ENCODE measurements at regions not wholly inside any gene's neighbourhood (a gene's known extent, or its start where the extent isn't known, plus 50 kb on each side); places are given as distances from the start of the nearest gene placed in this dataset.
"Not testable (repeated sequence)": the region's sequence is repeated elsewhere in the genome, so short reads cannot be mapped to it uniquely, and the experiment has no call there.

DNA sequence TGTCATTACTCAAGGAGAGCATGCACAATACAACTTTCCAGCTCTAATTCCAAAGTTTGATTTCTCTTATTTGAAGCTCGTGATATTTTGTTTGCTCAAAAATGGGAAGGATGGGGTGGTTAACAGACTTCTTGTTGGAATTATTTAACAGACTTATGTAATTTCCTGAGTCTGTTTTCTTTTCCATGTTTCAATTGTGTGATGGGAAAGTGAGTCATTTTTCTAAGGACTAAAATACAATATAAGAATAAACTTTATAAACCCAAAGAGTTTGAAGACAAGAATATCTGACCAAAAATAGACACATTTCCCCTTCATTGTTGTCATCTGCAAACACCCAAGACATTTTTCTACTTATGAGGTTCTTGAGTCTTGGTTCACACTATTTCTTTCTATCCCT, 211.8 kb upstream of the SLITRK5 start:
- H3K27me3 Mint-ChIP-seq = no peaks in the 10 kb centered on the region
- no peak for DNase-seq
- no peak overlapping the region for H3K4me3 Mint-ChIP-seq
- no peaks in the 10 kb centered on the region for H3K36me3 Mint-ChIP-seq
- ChIA-PET POLR2A (no interaction called here), CTCF (no interaction called here)
- H3K27ac Mint-ChIP-seq = no peak overlapping the region
- intact Hi-C loops (cut with micrococcal nuclease) = no loop called here
- no peaks in the 10 kb centered on the region for H3K4me1 Mint-ChIP-seq (ENCODE audit: low read depth)
- H3K9me3 Mint-ChIP-seq = peaks cover 13% of the 10 kb centered on the region

DNA sequence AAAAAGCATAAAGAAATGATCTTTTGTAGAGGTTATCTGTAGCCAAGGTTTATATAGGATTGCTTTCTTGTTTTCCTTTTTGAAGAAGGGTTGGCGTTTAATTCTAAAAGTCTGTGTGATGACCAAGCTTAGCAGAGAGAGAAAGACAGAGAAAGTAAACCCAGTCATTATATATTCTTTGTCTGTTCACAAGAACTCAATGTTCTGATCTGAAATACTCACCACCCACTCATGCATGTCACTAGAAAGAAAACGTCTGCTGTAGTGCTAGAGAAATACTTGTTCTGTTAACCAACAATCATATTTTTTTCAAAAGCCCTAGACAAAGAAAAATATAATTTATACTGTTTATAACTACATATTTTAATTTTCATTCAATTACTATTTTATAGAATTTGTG, 173.7 kb upstream of the SLITRK5 start:
- no peaks in the 10 kb centered on the region for H3K27me3 Mint-ChIP-seq
- no peak overlapping the region for H3K4me3 Mint-ChIP-seq
- ChIA-PET POLR2A (no interaction called here), CTCF (no interaction called here)
- no peaks in the 10 kb centered on the region for H3K36me3 Mint-ChIP-seq
- DNase-seq = no peak
- no peaks in the 10 kb centered on the region for H3K4me1 Mint-ChIP-seq (ENCODE audit: low read depth)
- H3K27ac Mint-ChIP-seq = no peak overlapping the region
- H3K9me3 Mint-ChIP-seq = peaks cover 14% of the 10 kb centered on the region
- intact Hi-C loops (cut with micrococcal nuclease) = no loop called here

DNA sequence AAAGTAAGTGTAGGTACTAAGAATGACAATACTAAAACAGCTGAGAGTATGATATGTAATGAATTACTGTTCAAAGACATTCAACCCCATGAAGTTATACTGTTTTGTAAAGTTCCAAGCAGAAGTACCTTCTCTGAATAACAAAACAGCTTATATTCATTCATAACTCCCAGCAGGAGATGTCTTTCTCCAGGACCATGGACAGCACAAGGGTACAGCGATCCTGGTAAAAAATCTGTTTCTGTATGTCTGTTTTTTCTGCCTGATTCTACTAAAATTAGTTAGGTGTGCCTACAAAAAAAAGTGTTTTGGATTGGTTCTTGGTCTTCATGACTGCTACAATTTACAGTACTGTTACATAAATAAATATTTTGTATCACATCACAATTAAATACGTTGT, 172.5 kb upstream of the SLITRK5 start:
- Mint-ChIP-seq H3K4me1 (ENCODE audit: low read depth) (no peaks in the 10 kb centered on the region), H3K27me3 (no peaks in the 10 kb centered on the region), H3K9me3 (peaks cover 14% of the 10 kb centered on the region), H3K27ac (no peak overlapping the region), H3K4me3 (no peak overlapping the region), H3K36me3 (no peaks in the 10 kb centered on the region)
- intact Hi-C loops (cut with micrococcal nuclease) = no loop called here
- POLR2A ChIA-PET = no interaction called here
- DNase-seq = no peak
- CTCF ChIA-PET = no interaction called here

DNA sequence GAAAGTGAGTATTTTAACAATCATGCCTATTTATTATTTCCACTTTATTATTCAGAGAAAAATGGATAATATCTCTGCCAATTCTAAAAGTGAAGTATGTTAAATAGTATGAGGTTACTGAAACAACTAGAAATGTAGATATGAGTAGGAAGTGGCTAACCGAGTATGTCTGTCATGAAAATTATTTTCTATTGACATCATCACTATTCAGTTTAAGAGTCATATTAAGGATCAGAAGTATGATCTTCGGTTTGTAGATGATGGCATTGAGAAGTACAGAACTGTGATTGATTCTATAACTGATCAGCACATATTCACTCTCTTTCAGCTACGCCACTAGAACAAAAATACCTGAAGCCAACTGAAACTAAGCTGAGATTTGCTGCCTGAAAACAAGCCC, 146.4 kb upstream of the SLITRK5 start:
- H3K4me3 Mint-ChIP-seq = no peak overlapping the region
- POLR2A ChIA-PET = no interaction called here
- intact Hi-C loops (cut with micrococcal nuclease) = no loop called here
- DNase-seq = no peak
- H3K9me3 Mint-ChIP-seq = peaks cover 10% of the 10 kb centered on the region
- H3K36me3 Mint-ChIP-seq = no peaks in the 10 kb centered on the region
- H3K27me3 Mint-ChIP-seq = no peaks in the 10 kb centered on the region
- H3K27ac Mint-ChIP-seq = no peak overlapping the region
- CTCF ChIA-PET = no interaction called here
- H3K4me1 Mint-ChIP-seq (ENCODE audit: low read depth) = no peaks in the 10 kb centered on the region

DNA sequence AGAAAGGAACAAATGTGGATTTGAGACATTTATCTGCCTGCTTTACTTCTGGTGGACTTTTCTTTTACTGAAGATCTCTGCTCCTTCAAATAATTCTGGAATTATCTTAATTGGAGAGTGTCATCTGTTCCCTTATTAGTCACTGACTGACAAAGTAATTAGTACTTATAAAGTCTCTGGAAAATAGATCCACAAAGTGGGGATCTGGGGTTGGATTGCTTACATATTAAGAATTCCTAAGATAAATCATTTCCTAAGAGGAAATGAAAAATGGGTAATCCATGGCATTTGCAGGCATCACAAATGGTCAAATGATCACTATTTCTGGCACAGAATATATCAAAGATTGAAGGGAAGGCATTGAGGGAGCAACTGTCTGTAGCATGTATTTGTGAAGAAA, 137.4 kb upstream of the SLITRK5 start:
- CTCF ChIA-PET = no interaction called here

DNA sequence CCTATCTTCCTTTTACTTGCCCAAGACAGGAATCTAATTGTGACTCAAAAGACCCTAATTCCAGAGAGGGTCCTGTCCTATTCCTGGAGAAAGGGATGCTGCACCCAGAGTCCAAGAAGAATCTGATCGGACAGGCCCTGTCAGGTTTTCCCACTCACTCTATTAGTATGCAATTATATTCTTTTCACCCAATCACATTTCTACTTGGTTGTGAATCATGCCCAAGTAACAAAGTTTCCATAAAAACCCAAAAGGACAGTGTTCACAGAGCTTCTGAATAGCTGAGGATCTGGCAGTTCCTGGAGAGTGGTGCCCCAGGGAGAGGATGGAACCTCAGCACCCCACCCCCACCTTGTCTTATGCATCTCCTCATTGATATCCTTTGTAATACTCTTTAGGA, 135.3 kb upstream of the SLITRK5 start:
- no peaks in the 10 kb centered on the region for H3K4me1 Mint-ChIP-seq (ENCODE audit: low read depth)
- intact Hi-C loops (cut with micrococcal nuclease) = no loop called here
- ChIA-PET POLR2A (no interaction called here), CTCF (no interaction called here)
- H3K27me3 Mint-ChIP-seq = no peaks in the 10 kb centered on the region
- no peak overlapping the region for H3K4me3 Mint-ChIP-seq
- peaks cover 11% of the 10 kb centered on the region for H3K9me3 Mint-ChIP-seq
- no peak overlapping the region for H3K27ac Mint-ChIP-seq
- H3K36me3 Mint-ChIP-seq = no peaks in the 10 kb centered on the region
- no peak for DNase-seq

More for the DNA sequence above, 137.4 kb upstream of the SLITRK5 start:
- Mint-ChIP-seq H3K4me1 (ENCODE audit: low read depth) (no peaks in the 10 kb centered on the region), H3K4me3 (no peak overlapping the region), H3K36me3 (no peaks in the 10 kb centered on the region), H3K9me3 (peaks cover 14% of the 10 kb centered on the region), H3K27me3 (no peaks in the 10 kb centered on the region), H3K27ac (no peak overlapping the region)
- DNase-seq = no peak
- intact Hi-C loops (cut with micrococcal nuclease) = no loop called here
- POLR2A ChIA-PET = no interaction called here

DNA sequence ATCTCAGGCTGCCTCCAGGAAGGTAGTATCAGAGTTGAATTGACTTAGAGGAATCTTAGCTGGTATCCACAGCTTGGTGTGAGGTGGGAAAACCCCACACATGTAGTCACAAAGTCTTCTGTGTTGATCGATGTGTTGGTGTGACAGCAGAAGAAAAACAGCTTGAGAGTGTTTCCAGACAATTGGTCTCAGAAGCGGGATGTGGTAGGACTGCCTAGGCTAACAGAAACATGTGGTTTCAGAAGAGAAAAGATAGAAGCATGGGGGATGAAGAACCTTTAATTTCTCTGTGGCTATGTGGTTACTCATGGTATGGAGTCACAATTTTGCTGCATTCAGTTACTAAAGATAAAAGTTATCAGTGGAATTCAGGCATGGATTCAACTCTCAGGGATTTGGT, 134.7 kb upstream of the SLITRK5 start:
- Mint-ChIP-seq H3K36me3 (no peaks in the 10 kb centered on the region), H3K4me3 (no peak overlapping the region), H3K4me1 (ENCODE audit: low read depth) (no peaks in the 10 kb centered on the region), H3K27ac (no peak overlapping the region), H3K9me3 (peaks cover 11% of the 10 kb centered on the region), H3K27me3 (no peaks in the 10 kb centered on the region)
- intact Hi-C loops (cut with micrococcal nuclease) = no loop called here
- POLR2A ChIA-PET = no interaction called here
- DNase-seq = no peak
- CTCF ChIA-PET = no interaction called here

DNA sequence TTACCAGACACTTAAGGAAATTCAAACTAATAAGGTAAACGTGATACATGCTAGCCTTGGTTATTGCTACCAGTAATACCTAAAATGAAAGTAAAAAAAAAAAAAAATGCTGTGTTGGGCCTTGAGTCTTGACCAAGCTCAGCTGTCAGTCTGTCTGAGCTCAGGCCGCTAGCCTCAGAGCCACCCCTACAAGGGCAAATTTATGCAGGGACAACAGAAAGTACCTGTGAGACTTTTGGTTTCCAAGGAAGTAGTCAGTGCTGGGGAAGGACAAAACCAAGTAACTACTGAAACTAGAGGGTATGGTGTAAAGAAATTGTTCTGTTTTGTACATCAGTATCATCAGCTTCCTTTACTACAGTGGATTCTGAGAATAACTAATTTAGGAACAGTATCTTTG, 134.3 kb upstream of the SLITRK5 start:
- CTCF ChIA-PET = no interaction called here
- peaks cover 11% of the 10 kb centered on the region for H3K9me3 Mint-ChIP-seq
- DNase-seq = no peak
- H3K27ac Mint-ChIP-seq = no peak overlapping the region
- no peaks in the 10 kb centered on the region for H3K27me3 Mint-ChIP-seq
- no peaks in the 10 kb centered on the region for H3K4me1 Mint-ChIP-seq (ENCODE audit: low read depth)
- H3K4me3 Mint-ChIP-seq = no peak overlapping the region
- intact Hi-C loops (cut with micrococcal nuclease) = no loop called here
- POLR2A ChIA-PET = no interaction called here
- H3K36me3 Mint-ChIP-seq = no peaks in the 10 kb centered on the region

DNA sequence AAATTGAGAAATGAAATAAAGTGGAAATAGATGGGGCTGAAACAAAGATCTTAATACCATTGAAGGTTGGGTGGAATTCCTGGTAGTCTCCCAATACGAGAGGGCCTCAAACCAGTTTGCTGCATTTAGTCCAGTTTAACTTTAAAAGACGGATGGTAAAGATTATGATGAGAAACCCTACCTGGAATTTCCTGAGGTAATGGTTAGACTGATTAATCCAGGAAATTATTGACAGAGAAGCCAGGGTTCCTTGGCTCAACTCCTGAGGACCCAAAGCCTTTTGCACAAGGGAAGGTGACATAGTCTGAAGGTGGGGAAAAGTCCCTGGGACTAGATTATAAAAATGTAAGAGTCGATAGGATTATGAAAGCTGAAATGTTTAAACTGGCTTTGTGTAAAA, 133.2 kb upstream of the SLITRK5 start:
- intact Hi-C loops (cut with micrococcal nuclease) = no loop called here
- peaks cover 11% of the 10 kb centered on the region for H3K9me3 Mint-ChIP-seq
- H3K4me3 Mint-ChIP-seq = no peak overlapping the region
- H3K27me3 Mint-ChIP-seq = no peaks in the 10 kb centered on the region
- no peak for DNase-seq
- no peaks in the 10 kb centered on the region for H3K36me3 Mint-ChIP-seq
- ChIA-PET POLR2A (no interaction called here), CTCF (no interaction called here)
- no peaks in the 10 kb centered on the region for H3K4me1 Mint-ChIP-seq (ENCODE audit: low read depth)
- H3K27ac Mint-ChIP-seq = no peak overlapping the region

DNA sequence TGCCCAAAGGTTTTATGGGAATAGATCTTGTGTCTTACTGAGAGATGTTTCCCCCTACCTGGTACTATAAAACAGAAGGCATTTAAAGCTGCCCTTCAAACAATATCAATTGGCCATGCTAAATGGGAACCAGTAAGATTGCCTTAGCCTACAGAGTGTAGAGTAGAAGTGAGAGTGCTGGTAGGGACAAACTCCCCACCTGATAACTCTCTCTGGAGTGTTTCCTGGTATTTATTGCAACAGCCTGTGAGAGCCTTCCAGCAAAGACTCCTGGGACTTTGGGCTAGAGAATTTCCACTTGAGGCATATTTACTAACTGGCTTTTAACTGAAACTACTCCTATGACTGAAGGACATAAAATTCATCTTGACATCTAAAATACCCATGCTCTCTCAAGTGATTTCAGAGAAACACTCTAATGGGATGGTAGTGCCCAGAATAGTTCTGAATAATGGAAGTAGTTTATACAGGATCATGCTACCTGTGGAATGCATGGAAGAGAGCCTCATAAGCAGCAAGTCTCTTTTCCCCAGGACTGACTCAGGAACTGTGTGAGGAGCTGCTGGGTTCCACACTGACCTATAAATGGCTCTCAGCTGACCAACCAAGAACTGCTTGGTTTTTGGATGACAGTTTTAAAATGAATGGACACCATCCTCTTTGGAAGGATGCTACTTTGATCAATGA, 132.7 kb upstream of the SLITRK5 start:
- Mint-ChIP-seq H3K4me3 (no peak overlapping the region), H3K4me1 (ENCODE audit: low read depth) (no peaks in the 10 kb centered on the region), H3K27ac (no peak overlapping the region), H3K9me3 (peaks cover 12% of the 10 kb centered on the region), H3K27me3 (no peaks in the 10 kb centered on the region), H3K36me3 (no peaks in the 10 kb centered on the region)
- intact Hi-C loops (cut with micrococcal nuclease) = no loop called here
- POLR2A ChIA-PET = no interaction called here
- CTCF ChIA-PET = no interaction called here
- DNase-seq = no peak

DNA sequence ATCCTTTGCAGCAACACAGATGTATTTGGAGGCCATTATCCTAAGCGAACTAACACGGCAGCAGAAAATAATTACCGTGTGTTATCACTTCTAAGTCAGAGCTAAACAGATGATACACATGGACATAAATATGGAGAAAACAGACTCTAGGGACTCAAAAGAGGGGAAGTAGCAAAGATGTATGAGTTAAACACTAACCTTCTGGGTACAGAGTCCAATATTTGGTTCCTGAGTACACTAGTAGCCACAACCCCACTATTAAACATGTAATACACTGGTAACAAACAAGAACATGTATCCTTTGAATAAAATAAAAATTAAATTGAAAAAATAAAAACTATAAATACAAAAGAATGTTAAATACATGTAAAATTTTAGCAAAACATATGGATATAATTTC, 118.0 kb upstream of the SLITRK5 start:
- ChIA-PET CTCF (no interaction called here), POLR2A (no interaction called here)
- Mint-ChIP-seq H3K4me3 (no peak overlapping the region), H3K9me3 (peaks cover 6% of the 10 kb centered on the region), H3K36me3 (no peaks in the 10 kb centered on the region), H3K27me3 (no peaks in the 10 kb centered on the region), H3K27ac (no peak overlapping the region), H3K4me1 (ENCODE audit: low read depth) (no peaks in the 10 kb centered on the region)
- intact Hi-C loops (cut with micrococcal nuclease) = no loop called here
- DNase-seq = no peak

DNA sequence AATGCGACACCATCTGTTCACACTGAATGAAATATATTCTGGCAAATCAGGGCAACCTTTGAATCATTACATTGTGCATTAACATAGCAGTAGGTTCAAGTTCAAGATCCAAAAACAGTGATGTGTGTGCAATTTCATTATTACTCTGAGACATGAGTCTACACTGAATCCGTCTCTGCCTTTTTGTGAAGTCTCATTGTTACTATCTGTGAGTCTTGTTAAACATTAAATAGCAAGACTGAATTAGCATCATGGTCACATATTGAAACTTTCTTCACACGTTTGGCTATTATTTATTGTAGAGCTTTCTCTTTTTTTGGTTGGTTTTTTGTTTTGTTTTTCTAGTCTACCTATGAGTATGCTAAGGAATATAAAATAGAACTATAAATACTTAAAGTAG, 117.1 kb upstream of the SLITRK5 start:
- Mint-ChIP-seq H3K4me3 (no peak overlapping the region), H3K9me3 (peaks cover 6% of the 10 kb centered on the region), H3K4me1 (ENCODE audit: low read depth) (no peaks in the 10 kb centered on the region), H3K27me3 (no peaks in the 10 kb centered on the region), H3K36me3 (no peaks in the 10 kb centered on the region), H3K27ac (no peak overlapping the region)
- ChIA-PET POLR2A (no interaction called here), CTCF (no interaction called here)
- DNase-seq = no peak
- intact Hi-C loops (cut with micrococcal nuclease) = no loop called here

DNA sequence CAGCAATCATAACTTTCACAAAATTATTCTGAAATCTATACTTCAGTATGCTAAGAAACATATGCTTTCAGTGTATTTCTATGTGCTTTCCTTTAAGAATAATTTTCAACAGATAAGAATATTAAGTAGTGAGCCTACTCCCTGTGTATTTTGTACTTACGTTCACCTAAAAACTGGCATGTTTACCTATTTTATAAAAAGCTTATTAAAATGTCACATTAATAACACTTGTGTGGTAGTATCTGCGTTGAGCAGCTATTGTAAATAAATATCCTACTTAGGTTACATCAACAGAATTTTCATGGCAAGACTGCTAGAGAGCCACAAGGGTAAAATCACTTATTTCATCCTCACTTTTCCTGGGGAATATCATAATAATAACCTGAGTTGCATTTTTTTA, 113.4 kb upstream of the SLITRK5 start:
- intact Hi-C loops (cut with micrococcal nuclease) = no loop called here
- CTCF ChIA-PET = no interaction called here
- H3K27me3 Mint-ChIP-seq = no peaks in the 10 kb centered on the region
- peaks cover 3% of the 10 kb centered on the region for H3K9me3 Mint-ChIP-seq
- no peak overlapping the region for H3K4me3 Mint-ChIP-seq
- H3K4me1 Mint-ChIP-seq (ENCODE audit: low read depth) = no peaks in the 10 kb centered on the region
- no peaks in the 10 kb centered on the region for H3K36me3 Mint-ChIP-seq
- no peak overlapping the region for H3K27ac Mint-ChIP-seq
- POLR2A ChIA-PET = no interaction called here
- DNase-seq = no peak

DNA sequence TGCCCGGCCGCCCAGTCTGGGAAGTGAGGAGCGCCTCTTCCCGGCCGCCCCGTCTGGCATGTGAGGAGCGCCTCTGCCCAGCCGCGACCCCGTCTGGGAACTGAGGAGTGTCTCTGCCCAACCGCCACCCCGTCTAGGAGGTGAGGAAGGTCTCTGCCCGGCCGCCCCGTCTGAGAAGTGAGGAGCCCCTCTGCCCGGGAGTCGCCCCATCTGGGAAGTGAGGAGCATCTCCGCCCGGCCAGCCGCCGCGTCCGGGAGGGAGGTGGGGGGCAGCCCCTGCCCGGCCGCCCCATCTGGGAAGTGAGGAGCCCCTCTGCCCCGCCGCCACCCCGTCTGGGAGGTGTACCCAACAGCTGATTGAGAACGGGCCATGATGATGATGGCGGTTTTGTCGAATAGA, 109.6 kb upstream of the SLITRK5 start:
- H3K4me3 Mint-ChIP-seq; H3K36me3 Mint-ChIP-seq; intact Hi-C loops (cut with micrococcal nuclease); POLR2A ChIA-PET; DNase-seq; CTCF ChIA-PET; H3K27ac Mint-ChIP-seq; H3K4me1 Mint-ChIP-seq (ENCODE audit: low read depth); H3K27me3 Mint-ChIP-seq: not testable (repeated sequence)
- H3K9me3 Mint-ChIP-seq = peaks cover 11% of the 10 kb centered on the region

All from activated CD4-positive, alpha-beta memory T cell treated with anti-CD3 and anti-CD28 coated beads for 36 hours (primary cell).